SU-DHL-6 (cell line): ENCODE measurements at regions not wholly inside any gene's neighbourhood (a gene's known extent, or its start where the extent isn't known, plus 50 kb on each side); places are given as distances from the start of the nearest gene placed in this dataset.

Source experiments
- CTCF ChIP-seq: fragments of 200-600 bp; sonication (generic); IDR thresholded peaks from one replicate; pipeline ENCODE4 v1.5.1; 2017; ENCODE audit warnings: antibody characterized with exemption, mild to moderate bottlenecking, low read length, moderate library complexity; ENCODE audit not compliant: insufficient read depth, poor library complexity, severe bottlenecking
- EZH2phosphoT487 ChIP-seq: fragments of 200-600 bp; sonication (generic), shearing (Covaris generic); conservative IDR thresholded peaks from 2 replicates; pipeline ENCODE4 v1.6.1; 2018; ENCODE audit warnings: mild to moderate bottlenecking, antibody characterized with exemption, low read length, moderate library complexity, mixed read lengths

- TF ChIP-seq CTCF (no peak), EZH2phosphoT487 (no peak)
Measured at GRCh38 chr7:56213574-56213973, 97.4 kb upstream of the NUPR2 start.
